HG03139 (cell line): ENCODE measurements at regions not wholly inside any gene's neighbourhood (a gene's known extent, or its start where the extent isn't known, plus 50 kb on each side); places are given as distances from the start of the nearest gene placed in this dataset.

ENCODE experiments used
- ATAC-seq: cut with Tn5 transposase; IDR thresholded peaks from one replicate; pipeline ENCODE4 v1.9.1; 2021; ENCODE audit not compliant: unreplicated experiment

DNA sequence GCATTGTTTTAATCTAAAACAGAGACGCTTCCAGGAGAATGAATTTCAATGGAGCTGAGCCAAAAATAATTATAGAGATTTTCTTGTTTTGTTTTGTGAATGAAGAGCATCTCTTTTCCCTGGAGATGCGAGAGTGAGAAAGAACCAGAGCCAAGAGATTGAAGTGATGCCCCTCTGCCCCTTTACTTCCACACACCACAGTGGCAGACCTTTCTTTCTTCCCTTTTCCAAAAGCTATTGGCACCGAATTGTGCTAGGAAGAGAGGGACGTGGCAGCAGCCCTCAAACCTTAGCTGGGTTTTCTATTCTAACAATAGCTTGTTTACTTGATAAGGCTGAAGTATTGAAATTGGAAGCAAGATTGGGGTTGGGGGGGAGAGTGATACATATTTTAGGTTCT is 133.0 kb upstream of the TMEM161B start:
- ATAC-seq = no peak

- no peak for ATAC-seq
Observed at GRCh38 chr5:88401228-88401627, 132.6 kb upstream of the TMEM161B start.

GRCh38 chr5:88399561-88399960 is 130.9 kb upstream of the TMEM161B start:
- ATAC-seq = no peak

DNA sequence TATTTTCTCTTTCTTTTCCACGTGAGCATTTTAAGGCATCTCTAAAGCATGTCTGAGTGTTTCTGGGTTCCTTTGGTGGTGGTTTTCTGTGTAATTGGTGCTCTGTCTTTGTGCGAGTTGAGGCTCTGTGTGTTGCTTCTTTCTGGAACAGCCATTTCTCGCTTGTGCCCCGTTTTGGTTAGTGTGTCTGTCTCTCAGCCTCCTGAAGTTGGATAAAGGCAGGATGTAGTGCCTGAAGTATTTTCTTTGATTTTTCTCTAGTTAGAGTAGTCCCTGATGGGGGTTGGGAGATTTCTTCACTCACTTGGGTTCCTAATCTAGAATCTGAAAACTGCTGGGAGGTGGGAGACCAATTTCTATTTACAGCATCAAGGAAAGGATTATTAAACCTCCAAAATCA is 129.7 kb upstream of the TMEM161B start:
- ATAC-seq = no peak

- no peak for ATAC-seq
Observed at GRCh38 chr5:88396751-88397281, 128.2 kb upstream of the TMEM161B start.

- no peak for ATAC-seq
Observed at GRCh38 chr5:88396000-88396535, 127.4 kb upstream of the TMEM161B start.

DNA sequence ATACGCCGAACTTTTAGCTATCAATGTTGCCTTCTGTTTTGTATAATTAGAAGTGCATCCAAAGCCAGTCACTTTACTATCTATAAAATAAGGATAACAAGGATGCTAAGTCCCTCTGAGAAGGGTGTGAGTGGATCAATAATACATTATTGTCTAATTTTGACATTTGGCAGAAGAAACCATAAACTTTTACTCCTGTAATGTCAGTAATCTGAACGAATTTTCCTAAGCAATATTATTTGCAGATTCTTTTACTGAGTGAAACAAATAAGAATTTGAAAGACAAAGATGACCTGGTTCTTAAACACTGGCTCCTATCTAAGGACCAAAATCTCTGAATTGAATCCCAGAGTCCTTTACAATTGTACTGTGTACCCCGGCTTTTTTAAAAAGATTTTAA is 126.6 kb upstream of the TMEM161B start:
- no peak for ATAC-seq

DNA sequence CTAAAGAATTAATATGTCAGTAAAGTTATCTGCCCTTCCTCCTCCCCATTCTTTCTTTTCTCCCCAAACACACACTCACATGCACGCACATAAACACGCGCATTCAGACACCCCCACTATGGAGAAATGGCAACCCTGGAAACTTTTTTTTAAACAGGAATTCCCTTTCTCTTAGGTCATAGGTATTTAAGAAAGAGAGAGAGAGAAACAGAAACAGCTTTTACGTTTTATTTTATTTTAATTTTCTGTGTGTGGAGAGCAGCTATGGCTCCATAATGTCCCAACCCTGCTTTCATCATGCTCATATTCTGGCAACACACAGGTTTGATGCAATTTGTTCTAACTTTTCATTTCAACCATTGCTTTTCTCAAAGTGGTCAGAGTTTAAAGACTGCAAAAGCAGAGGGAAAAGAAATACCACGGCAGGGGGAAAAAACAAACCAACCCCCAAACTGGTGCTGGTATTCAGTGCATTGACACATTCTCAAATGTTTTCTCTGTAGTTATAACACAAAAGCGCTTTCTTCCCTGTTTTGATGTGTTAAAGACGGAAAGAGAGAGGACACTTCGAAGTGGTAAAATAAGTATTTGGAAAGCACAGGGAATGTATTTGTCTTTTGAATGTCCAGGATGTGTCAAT is 126.0 kb upstream of the TMEM161B start:
- ATAC-seq = no peak

DNA sequence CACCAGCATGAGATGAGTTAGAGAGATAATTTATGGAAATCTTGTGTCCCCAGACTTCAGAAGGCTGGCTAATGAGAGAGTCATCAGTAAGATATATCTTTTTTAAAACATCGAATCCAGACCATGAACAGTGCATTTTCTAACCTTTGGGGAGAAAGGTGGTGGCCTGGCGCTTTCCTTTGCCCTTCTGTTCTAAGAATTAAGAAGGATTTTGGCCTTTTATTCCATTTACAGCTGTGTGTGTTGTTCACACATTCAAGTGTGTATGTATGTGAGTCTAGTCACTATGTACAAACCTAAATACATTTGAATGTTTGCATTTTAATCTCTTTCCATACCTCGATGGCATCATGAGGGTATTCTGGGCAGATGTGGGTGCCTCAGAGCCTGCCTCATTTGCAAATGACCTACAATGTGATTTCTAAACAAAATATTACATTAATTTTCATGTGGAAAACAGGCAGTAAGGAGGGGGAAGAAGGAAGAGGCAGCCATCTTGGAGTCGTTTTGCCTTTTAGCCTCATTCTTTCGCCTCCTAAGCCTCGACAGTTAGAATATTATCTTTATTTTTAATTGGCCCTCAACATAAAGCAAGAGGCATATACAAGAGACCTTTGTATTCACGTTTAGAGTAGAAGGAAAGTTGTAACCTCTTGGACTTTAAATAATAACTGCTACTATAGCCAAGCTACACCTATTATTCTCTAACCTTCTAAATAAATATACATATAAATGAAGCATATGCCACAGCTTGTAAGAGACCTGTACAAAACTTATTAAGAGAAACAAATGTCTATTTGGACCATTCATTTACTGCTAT is 125.3 kb upstream of the TMEM161B start:
- ATAC-seq = no peak

GRCh38 chr5:88393042-88393441 is 124.4 kb upstream of the TMEM161B start:
- ATAC-seq = no peak

DNA sequence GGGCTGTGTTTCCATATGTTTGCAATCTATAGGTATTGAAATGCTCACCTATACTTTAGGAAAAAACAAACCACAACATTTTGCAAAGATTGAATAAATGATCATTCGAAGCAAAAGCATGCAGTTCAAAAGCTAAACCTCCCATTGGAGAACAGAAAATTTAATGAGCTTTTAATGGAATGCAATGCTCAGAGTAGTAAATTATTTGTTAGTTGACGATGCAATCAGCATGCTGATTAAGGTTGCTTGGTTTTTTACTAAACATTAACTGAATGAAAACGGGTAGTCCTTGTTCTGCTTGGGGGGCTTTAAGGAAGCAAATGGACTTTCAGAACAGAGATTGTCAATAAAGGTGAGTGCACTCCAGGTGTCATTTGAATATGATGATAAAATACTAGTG is 123.3 kb upstream of the TMEM161B start:
- no peak for ATAC-seq

DNA sequence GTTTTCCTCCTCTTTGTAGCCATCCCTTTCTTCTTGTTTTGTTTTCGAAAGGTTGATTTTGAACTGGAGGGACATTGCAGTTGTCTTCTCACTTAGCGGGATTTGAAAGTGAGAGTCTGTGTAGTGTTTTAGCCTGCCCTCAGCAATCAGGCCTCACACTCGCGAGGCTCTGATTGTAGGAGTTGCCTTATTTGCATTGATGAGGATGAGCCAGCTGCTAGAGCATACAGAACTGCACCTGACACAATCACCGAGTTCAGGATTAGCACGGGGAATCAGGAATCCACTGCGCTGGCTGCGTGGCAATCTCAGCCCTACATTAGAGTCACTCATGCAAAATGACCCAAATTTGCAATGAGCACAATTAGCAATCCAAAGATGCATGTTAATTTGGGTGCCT is 122.5 kb upstream of the TMEM161B start:
- ATAC-seq = no peak

GRCh38 chr5:88390481-88390880 is 121.8 kb upstream of the TMEM161B start:
- ATAC-seq = no peak

DNA sequence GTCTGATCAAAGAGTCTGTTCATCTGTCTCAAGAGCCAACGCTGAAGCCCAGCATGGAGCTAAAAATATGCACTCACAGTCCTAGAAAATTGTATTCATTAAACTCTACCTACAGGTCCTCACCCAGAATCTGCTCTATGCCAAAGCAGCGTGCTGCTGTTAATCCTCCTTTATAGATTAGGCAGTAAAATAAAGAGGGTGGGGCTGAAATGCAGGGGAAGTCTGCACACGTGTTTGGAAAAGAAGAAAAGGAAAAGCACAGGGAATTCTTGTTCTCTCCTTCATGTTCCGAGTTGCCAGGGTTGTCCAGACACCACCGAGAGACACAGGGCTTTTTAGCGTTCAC is 121.4 kb upstream of the TMEM161B start:
- no peak for ATAC-seq

DNA sequence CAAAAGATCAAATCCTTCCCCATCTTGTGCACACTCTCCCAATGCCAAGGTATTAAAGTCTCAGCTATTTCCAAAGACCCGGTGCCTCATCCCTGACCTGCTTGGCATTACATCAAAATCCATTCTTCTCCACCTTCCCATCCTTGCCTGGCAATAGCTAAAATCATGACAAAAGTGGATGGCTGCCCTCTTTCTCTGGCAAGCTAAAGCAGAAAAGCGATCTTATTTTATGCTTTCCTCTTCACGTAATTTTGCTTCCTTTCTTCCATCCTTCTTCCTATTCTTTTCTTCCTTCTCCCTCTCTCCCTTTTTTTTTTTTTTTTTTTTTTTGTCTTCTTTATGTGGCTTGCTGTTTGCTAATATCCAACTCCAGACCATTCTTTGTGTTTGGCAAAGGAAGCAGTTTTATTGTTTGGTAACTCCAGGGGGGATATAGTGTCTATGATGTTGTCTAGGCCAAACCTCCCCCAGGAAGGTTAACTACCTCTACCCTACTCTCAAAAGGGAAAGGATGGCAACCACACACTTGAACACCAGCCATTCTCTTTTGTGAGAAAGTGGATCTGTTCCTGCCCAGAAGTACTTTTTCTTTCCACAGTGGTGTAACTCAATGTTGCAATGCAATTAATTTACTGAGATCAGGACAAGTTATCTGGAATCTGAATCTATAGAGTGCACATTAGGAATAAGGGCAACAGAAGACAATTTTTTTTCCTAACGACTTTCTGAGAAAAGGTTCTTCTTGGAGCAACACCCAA is 120.9 kb upstream of the TMEM161B start:
- ATAC-seq = no peak

GRCh38 chr5:88388476-88389337 is 120.1 kb upstream of the TMEM161B start:
- ATAC-seq = no peak

DNA sequence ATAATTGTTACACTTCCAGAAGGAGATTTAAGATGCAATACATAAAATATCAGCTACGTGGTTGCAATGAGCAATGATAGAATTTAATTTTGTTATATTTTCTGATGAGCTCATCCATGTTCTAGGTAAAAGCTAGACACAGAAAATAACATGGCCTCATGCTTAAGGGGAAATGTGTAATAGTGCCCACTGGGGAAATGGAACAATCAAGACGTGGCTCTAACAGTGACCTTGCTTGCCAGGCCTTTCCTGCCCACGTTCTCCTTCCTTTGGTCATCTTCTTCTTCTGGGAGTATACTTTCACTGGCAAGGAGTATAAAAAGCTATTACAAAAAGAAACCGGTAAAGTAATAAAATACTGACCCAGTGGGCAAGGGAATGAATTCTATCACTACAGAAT is 116.2 kb upstream of the TMEM161B start:
- no peak for ATAC-seq

GRCh38 chr5:88380332-88380731 is 111.7 kb upstream of the TMEM161B start:
- no peak for ATAC-seq

DNA sequence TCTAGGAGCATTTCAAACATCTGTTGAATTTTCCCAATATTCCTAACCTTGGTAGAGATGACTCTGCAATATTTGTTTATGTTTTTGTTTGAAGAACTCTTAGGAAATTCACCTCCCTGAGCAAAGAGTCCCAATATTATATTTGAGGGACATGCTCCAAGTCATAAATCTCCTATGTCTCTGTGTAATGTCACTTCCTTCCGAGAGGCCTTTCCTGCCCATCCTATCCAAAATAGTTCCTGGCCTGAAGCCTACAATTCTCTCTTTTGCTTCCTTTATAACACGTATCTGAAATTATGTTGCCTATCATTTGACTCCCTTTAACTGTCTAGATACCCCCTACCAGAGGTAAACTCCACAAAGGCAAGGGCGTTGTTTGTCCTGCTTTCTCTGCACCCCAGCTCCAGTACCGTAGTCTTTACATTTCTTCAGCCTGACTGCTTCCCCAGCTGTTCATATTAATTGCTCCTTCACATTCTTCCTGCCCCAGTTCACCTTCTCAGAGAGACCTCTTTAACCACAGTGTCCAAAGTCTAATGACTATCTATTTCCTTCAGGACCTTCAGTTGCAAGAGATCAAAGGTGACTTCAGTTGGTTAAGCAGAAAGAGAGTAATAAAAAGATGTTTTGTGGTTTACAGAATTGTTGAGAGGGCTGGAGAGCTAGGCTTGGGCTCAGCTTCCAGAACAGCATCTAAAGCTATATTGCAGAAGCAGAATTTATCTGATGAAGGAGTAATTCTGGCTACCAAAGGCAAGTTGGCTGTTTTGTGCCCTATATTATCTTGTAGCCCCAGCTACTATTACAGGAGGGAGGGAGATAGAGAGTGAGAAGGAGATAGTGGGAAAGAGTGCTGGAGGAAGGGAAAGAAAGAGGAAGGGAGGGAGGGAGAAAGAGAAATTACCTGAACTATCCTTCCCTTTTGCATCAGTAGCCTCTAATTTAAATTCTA is 109.3 kb upstream of the TMEM161B start:
- no peak for ATAC-seq
